DND-41 (cell line): ENCODE measurements at regions not wholly inside any gene's neighbourhood (a gene's known extent, or its start where the extent isn't known, plus 50 kb on each side); places are given as distances from the start of the nearest gene placed in this dataset.

Experiments used
- EZH2 ChIP-seq: IDR thresholded peaks from 3 replicates; pipeline ENCODE4 v1.6.1; 2012; ENCODE audit warnings: borderline replicate concordance, low read depth, mild to moderate bottlenecking, moderate library complexity, low read length, inconsistent platforms; ENCODE audit not compliant: severe bottlenecking
- TF ChIP-seq, protein P1 (sequence below): IDR thresholded peaks from 2 replicates; pipeline ENCODE4 v1.5.1; 2012; ENCODE audit warnings: borderline replicate concordance, low read length, moderate library complexity, mild to moderate bottlenecking; ENCODE audit not compliant: poor library complexity, severe bottlenecking; ENCODE audit errors: extremely low read depth

DNA sequence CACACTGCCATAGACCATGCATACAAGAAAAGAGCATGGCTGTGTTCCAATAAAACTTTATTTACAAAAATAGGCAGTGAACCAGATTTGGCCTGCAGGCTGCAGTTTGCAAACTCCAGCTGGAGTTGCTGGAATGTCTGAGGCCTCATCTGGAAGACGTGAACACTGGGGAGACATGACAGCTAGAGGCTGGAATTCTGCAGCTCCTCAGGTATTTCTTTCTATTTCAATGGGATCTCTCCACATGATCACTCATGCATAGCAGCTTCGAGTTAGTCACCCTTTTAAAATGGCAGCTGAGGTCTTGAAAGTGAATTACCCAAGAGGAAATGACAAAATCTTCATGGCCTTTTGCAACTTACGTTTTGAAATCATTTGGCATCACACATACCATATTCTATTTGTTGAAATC lies 52.6 kb upstream of the BET1 start:
- TF ChIP-seq, protein P1, sequence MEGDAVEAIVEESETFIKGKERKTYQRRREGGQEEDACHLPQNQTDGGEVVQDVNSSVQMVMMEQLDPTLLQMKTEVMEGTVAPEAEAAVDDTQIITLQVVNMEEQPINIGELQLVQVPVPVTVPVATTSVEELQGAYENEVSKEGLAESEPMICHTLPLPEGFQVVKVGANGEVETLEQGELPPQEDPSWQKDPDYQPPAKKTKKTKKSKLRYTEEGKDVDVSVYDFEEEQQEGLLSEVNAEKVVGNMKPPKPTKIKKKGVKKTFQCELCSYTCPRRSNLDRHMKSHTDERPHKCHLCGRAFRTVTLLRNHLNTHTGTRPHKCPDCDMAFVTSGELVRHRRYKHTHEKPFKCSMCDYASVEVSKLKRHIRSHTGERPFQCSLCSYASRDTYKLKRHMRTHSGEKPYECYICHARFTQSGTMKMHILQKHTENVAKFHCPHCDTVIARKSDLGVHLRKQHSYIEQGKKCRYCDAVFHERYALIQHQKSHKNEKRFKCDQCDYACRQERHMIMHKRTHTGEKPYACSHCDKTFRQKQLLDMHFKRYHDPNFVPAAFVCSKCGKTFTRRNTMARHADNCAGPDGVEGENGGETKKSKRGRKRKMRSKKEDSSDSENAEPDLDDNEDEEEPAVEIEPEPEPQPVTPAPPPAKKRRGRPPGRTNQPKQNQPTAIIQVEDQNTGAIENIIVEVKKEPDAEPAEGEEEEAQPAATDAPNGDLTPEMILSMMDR, result no peak
- TF ChIP-seq EZH2, result no peak
